Activated CD4-positive, alpha-beta T cell treated with anti-CD3 and anti-CD28 coated beads, Interleukin-2, amount 10 ng/mL, durations not matched to agents 7 days and 5 days (primary cell): ENCODE measurements at regions not wholly inside any gene's neighbourhood (a gene's known extent, or its start where the extent isn't known, plus 50 kb on each side); places are given as distances from the start of the nearest gene placed in this dataset.
"Not testable (repeated sequence)": the region's sequence is repeated elsewhere in the genome, so short reads cannot be mapped to it uniquely, and the experiment has no call there.

ENCODE experiments used
- CTCF ChIA-PET: fragments of 350-600 bp; sonication (Branson Sonifier 250); formaldehyde crosslinking; loops from one replicate; lab custom pipeline; 2021; ENCODE audit warnings: antibody characterized with exemption; lab: Charles Lee
- POLR2A ChIA-PET: fragments of 350-600 bp; sonication (Branson Sonifier 250); formaldehyde crosslinking; loops from one replicate; lab custom pipeline; 2021; ENCODE audit warnings: antibody characterized with exemption; lab: Charles Lee
- DNase-seq: peaks from one replicate; pipeline ENCODE4 v3.0.0-alpha.2; 2020
- H3K27ac Mint-ChIP-seq: one replicate; pipeline ENCODE4 v1.8.0; 2021; ENCODE audit warnings: mild to moderate bottlenecking, moderate library complexity, mixed read lengths
- H3K27me3 Mint-ChIP-seq: one replicate; pipeline ENCODE4 v1.8.0; 2021; ENCODE audit warnings: mixed read lengths
- H3K36me3 Mint-ChIP-seq: one replicate; pipeline ENCODE4 v1.8.0; 2021; ENCODE audit warnings: low read depth, mixed read lengths
- H3K4me1 Mint-ChIP-seq: one replicate; pipeline ENCODE4 v1.8.0; 2021; ENCODE audit warnings: mixed read lengths
- H3K4me3 Mint-ChIP-seq: one replicate; pipeline ENCODE4 v1.8.0; 2021; ENCODE audit warnings: mild to moderate bottlenecking, moderate library complexity, mixed read lengths
- H3K9me3 Mint-ChIP-seq: one replicate; pipeline ENCODE4 v1.8.0; 2021; ENCODE audit warnings: mixed read lengths

GRCh38 chr3:14262867-14263266 lies 84.2 kb downstream of the LSM3 start:
- no peak for DNase-seq
- POLR2A ChIA-PET, result no interaction called here
- no peaks in the 10 kb centered on the region for H3K9me3 Mint-ChIP-seq
- peaks cover 14% of the 10 kb centered on the region for H3K27me3 Mint-ChIP-seq
- H3K4me3 Mint-ChIP-seq, result no peak overlapping the region
- CTCF ChIA-PET, result interaction anchor here (0.7 kb wide), 1 partner anchor 145 kb away, joined by 3 read pairs; no protein-coding TSS in a partner anchor
- no peaks in the 10 kb centered on the region for H3K4me1 Mint-ChIP-seq
- no peaks in the 10 kb centered on the region for H3K36me3 Mint-ChIP-seq
- H3K27ac Mint-ChIP-seq, result no peak overlapping the region

- H3K27me3 Mint-ChIP-seq, result peaks cover 14% of the 10 kb centered on the region
- H3K4me3 Mint-ChIP-seq, result no peak overlapping the region
- POLR2A ChIA-PET, result no interaction called here
- no peak overlapping the region for H3K27ac Mint-ChIP-seq
- CTCF ChIA-PET, result no interaction called here
- H3K4me1 Mint-ChIP-seq, result no peaks in the 10 kb centered on the region
- no peaks in the 10 kb centered on the region for H3K36me3 Mint-ChIP-seq
- no peak for DNase-seq
- H3K9me3 Mint-ChIP-seq, result no peaks in the 10 kb centered on the region
Measured at GRCh38 chr3:14263317-14264005, 84.8 kb downstream of the LSM3 start.

GRCh38 chr3:14265246-14265962 lies 86.8 kb downstream of the LSM3 start:
- no peaks in the 10 kb centered on the region for H3K9me3 Mint-ChIP-seq
- CTCF ChIA-PET, result no interaction called here
- H3K27me3 Mint-ChIP-seq, result peaks cover 20% of the 10 kb centered on the region
- no peak for DNase-seq
- POLR2A ChIA-PET, result no interaction called here
- H3K4me1 Mint-ChIP-seq, result no peaks in the 10 kb centered on the region
- no peak overlapping the region for H3K4me3 Mint-ChIP-seq
- no peak overlapping the region for H3K27ac Mint-ChIP-seq
- no peaks in the 10 kb centered on the region for H3K36me3 Mint-ChIP-seq

GRCh38 chr3:14266361-14266760 lies 87.7 kb downstream of the LSM3 start:
- POLR2A ChIA-PET, result no interaction called here
- no peaks in the 10 kb centered on the region for H3K36me3 Mint-ChIP-seq
- no peaks in the 10 kb centered on the region for H3K9me3 Mint-ChIP-seq
- CTCF ChIA-PET, result no interaction called here
- H3K27ac Mint-ChIP-seq, result no peak overlapping the region
- H3K4me3 Mint-ChIP-seq, result no peak overlapping the region
- no peaks in the 10 kb centered on the region for H3K4me1 Mint-ChIP-seq
- H3K27me3 Mint-ChIP-seq, result peaks cover 18% of the 10 kb centered on the region
- no peak for DNase-seq

GRCh38 chr3:14267976-14268375 lies 89.4 kb downstream of the LSM3 start:
- Mint-ChIP-seq H3K4me1 (no peaks in the 10 kb centered on the region), H3K27me3 (peaks cover 11% of the 10 kb centered on the region), H3K27ac (no peak overlapping the region), H3K9me3 (no peaks in the 10 kb centered on the region), H3K4me3 (no peak overlapping the region), H3K36me3 (no peaks in the 10 kb centered on the region)
- ChIA-PET POLR2A (no interaction called here), CTCF (no interaction called here)
- no peak for DNase-seq

DNA sequence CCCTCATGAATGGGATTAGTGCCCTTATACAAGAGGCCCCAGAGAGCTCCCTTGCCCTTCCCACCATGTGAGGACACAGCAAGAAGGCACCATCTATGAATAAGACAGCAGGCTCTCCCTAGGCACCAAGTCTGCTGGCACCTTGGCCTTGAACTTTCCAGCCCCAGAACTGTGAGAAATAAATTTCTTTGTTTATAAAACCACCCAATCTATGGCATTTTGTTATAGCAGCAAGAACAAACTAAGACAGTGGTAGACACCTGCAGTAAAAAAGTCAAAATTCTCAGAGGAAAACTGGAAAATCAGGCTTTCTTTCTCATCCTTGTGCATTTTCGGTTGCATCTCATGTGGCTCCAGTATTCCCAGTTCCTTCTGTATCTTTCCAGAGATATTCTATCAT lies 90.3 kb downstream of the LSM3 start:
- no peaks in the 10 kb centered on the region for H3K36me3 Mint-ChIP-seq
- ChIA-PET CTCF (no interaction called here), POLR2A (no interaction called here)
- H3K9me3 Mint-ChIP-seq, result no peaks in the 10 kb centered on the region
- peaks cover 7% of the 10 kb centered on the region for H3K27me3 Mint-ChIP-seq
- H3K4me3 Mint-ChIP-seq, result no peak overlapping the region
- DNase-seq, result no peak
- no peaks in the 10 kb centered on the region for H3K4me1 Mint-ChIP-seq
- H3K27ac Mint-ChIP-seq, result no peak overlapping the region

DNA sequence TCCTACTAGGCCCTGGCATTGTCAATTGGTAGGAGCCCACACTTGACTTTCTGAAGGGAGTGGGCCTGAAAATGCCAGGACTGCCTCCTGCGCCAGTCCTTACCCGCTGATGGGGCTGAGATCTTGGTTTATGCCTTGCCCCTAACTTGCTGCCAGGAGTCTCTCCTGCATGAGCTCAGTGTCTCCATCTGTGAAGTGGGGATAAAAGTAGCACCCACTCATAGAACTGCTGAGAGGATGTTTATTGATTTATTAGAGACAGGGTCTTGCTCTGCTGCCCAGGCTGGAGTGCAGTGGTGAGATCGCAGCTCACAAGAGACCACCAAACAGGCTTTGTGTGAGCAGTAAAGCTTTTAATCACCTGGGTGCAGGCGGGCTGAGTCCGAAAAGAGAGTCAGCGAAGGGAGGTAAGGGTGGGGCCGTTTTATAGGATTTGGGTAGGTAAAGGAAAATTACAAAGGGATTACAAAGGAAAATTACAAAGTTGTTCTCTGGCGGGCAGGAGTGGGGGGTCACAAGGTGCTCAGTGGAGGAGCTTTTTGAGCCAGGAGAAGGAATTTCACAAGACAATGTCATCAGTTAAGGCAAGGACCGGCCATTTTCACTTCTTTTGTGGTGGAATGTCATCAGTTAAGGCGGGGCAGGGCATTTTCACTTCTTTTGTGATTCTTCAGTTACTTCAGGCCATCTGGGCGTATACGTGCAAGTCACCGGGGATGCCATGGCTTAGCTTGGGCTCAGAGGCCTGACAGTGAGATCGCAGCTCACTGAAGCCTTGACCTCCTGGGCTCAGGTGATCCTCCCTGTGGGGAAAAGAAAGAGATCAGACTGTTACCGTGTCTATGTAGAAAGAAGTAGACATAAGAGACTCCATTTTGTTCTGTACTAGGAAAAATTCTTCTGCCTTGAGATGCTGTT lies 93.7 kb downstream of the LSM3 start:
- H3K9me3 Mint-ChIP-seq, POLR2A ChIA-PET, DNase-seq, H3K4me3 Mint-ChIP-seq, CTCF ChIA-PET, H3K36me3 Mint-ChIP-seq, H3K27me3 Mint-ChIP-seq, H3K4me1 Mint-ChIP-seq, H3K27ac Mint-ChIP-seq: not testable (repeated sequence)

GRCh38 chr3:14272959-14273560 lies 94.4 kb downstream of the LSM3 start:
- POLR2A ChIA-PET, H3K9me3 Mint-ChIP-seq, H3K4me3 Mint-ChIP-seq, DNase-seq, H3K27me3 Mint-ChIP-seq, CTCF ChIA-PET, H3K36me3 Mint-ChIP-seq, H3K4me1 Mint-ChIP-seq, H3K27ac Mint-ChIP-seq: not testable (repeated sequence)

- H3K27ac Mint-ChIP-seq, result no peak overlapping the region
- ChIA-PET CTCF (no interaction called here), POLR2A (no interaction called here)
- H3K9me3 Mint-ChIP-seq, result no peaks in the 10 kb centered on the region
- H3K27me3 Mint-ChIP-seq, result peaks cover 7% of the 10 kb centered on the region
- H3K4me1 Mint-ChIP-seq, result no peaks in the 10 kb centered on the region
- DNase-seq, result no peak
- no peaks in the 10 kb centered on the region for H3K36me3 Mint-ChIP-seq
- no peak overlapping the region for H3K4me3 Mint-ChIP-seq
Measured at GRCh38 chr3:14273901-14274611, 95.4 kb downstream of the LSM3 start.

GRCh38 chr3:14274612-14274936 lies 96.0 kb downstream of the LSM3 start:
- H3K9me3 Mint-ChIP-seq, result no peaks in the 10 kb centered on the region
- no peaks in the 10 kb centered on the region for H3K4me1 Mint-ChIP-seq
- H3K36me3 Mint-ChIP-seq, result no peaks in the 10 kb centered on the region
- H3K27ac Mint-ChIP-seq, result no peak overlapping the region
- H3K27me3 Mint-ChIP-seq, result peaks cover 4% of the 10 kb centered on the region
- CTCF ChIA-PET, result no interaction called here
- POLR2A ChIA-PET, result no interaction called here
- no peak for DNase-seq
- H3K4me3 Mint-ChIP-seq, result no peak overlapping the region

- no peak overlapping the region for H3K4me3 Mint-ChIP-seq
- H3K4me1 Mint-ChIP-seq, result no peaks in the 10 kb centered on the region
- no peak for DNase-seq
- peaks cover under 1% of the 10 kb centered on the region for H3K27me3 Mint-ChIP-seq
- no peak overlapping the region for H3K27ac Mint-ChIP-seq
- ChIA-PET POLR2A (no interaction called here), CTCF (interaction anchor here (1.2 kb wide), 1 partner anchor 26 kb away, joined by 3 read pairs; no protein-coding TSS in a partner anchor)
- H3K36me3 Mint-ChIP-seq, result no peaks in the 10 kb centered on the region
- no peaks in the 10 kb centered on the region for H3K9me3 Mint-ChIP-seq
Measured at GRCh38 chr3:14274999-14275961, 96.7 kb downstream of the LSM3 start.
